Panc1 (cell line): ENCODE measurements at regions not wholly inside any gene's neighbourhood (a gene's known extent, or its start where the extent isn't known, plus 50 kb on each side); places are given as distances from the start of the nearest gene placed in this dataset.

Experiments
- ATAC-seq: fragments of 200-7000 bp; cut with Tn5 transposase; 2 replicates; pipeline ENCODE4 v1.9.1; 2020; ENCODE audit warnings: mild to moderate bottlenecking, moderate library complexity
- BruUV-seq: library from RNA; stranded (reverse); fragments of 400-500 nt; replicated peaks from 2 replicates; lab custom pipeline; 2021; lab: Mats Ljungman, UMichigan
- CTCF ChIA-PET: fragments of 300-600 bp; sonication (Branson Sonifier 250); formaldehyde crosslinking; loops from one replicate; lab custom pipeline; 2022; ENCODE audit warnings: antibody characterized with exemption; lab: Charles Lee
- POLR2A ChIA-PET: fragments of 300-600 bp; sonication (Branson Sonifier 250); formaldehyde crosslinking; loops from one replicate; lab custom pipeline; 2022; ENCODE audit warnings: antibody characterized with exemption; lab: Charles Lee
- DNase-seq: peaks from one replicate; pipeline ENCODE4 v3.0.0-alpha.2; 2010; ENCODE audit warnings: low read depth, low spot score
- H3K27ac ChIP-seq: 2 replicates; pipeline ENCODE4 v1.5.1; 2011; ENCODE audit warnings: mild to moderate bottlenecking, low read length, inconsistent platforms
- H3K27me3 ChIP-seq: fragments of 200-500 bp; sonication (Bioruptor generic); 2 replicates; pipeline ENCODE4 v1.6.0; 2014; ENCODE audit warnings: low read length, inconsistent platforms; ENCODE audit not compliant: control insufficient read depth, insufficient read depth
- H3K36me3 ChIP-seq: fragments of 200-500 bp; sonication (Bioruptor generic); 2 replicates; pipeline ENCODE4 v1.5.1; 2014; ENCODE audit warnings: inconsistent platforms, mild to moderate bottlenecking, low read length, moderate library complexity; ENCODE audit not compliant: control insufficient read depth, insufficient read depth
- H3K4me1 ChIP-seq: 2 replicates; pipeline ENCODE4 v1.5.1; 2011; ENCODE audit warnings: inconsistent platforms, mild to moderate bottlenecking, low read length, moderate library complexity; ENCODE audit not compliant: control insufficient read depth, insufficient read depth
- H3K4me3 ChIP-seq, 2 experiments: 2 replicates each; pipeline ENCODE4 v1.5.1; 2011 to 2012; ENCODE audit warnings: low read depth in 2 of 2, low read length in 2 of 2, mild to moderate bottlenecking in 2 of 2, inconsistent platforms in 1 of 2, moderate library complexity in 1 of 2
- H3K9me3 ChIP-seq: fragments of 200-500 bp; sonication (Bioruptor generic); 2 replicates; pipeline ENCODE4 v1.5.1; 2014; ENCODE audit warnings: low read depth, mild to moderate bottlenecking, inconsistent platforms, low read length, moderate library complexity; ENCODE audit not compliant: control insufficient read depth, insufficient read depth
- POLR2AphosphoS5 ChIP-seq: IDR thresholded peaks from 2 replicates; pipeline ENCODE4 v1.6.1; 2012; ENCODE audit warnings: mild to moderate bottlenecking, low read depth, low read length, moderate library complexity
- SIN3A ChIP-seq: IDR thresholded peaks from 2 replicates; pipeline ENCODE4 v1.6.1; 2012; ENCODE audit warnings: low read depth, mild to moderate bottlenecking, low read length, moderate library complexity, borderline replicate concordance; ENCODE audit not compliant: insufficient read depth
- TCF7L2 ChIP-seq: IDR thresholded peaks from 2 replicates; pipeline ENCODE4 v1.6.1; 2011; ENCODE audit warnings: mild to moderate bottlenecking, low read depth, low read length, inconsistent platforms
- in situ Hi-C: cut with HindIII; loops from 2 replicates; pipeline ENCODE4 v1.10.0; 2016; ENCODE audit warnings: low sequenced_read_pairs, low pct_unique_long_range_greater_than_20kb
- intact Hi-C: fragments of 100-400 bp; cut with micrococcal nuclease; formaldehyde crosslinking; loops from one replicate; pipeline ENCODE4 v1.10.0; 2022; ENCODE audit not compliant: unreplicated experiment
- TF ChIP-seq, protein P1 (sequence below), 2 experiments: IDR thresholded peaks; 2 replicates each; pipeline ENCODE4 v1.6.1; 2011 to 2012; ENCODE audit warnings: low read depth in 2 of 2, control low read depth in 1 of 2, low read length in 1 of 2, mild to moderate bottlenecking in 1 of 2, moderate library complexity in 1 of 2; ENCODE audit not compliant: insufficient read depth in 1 of 2
- TF ChIP-seq, protein P2 (sequence below): fragments of 450-650 bp; IDR thresholded peaks from 2 replicates; pipeline ENCODE4 v1.5.1; 2017; ENCODE audit warnings: mild to moderate bottlenecking

DNA sequence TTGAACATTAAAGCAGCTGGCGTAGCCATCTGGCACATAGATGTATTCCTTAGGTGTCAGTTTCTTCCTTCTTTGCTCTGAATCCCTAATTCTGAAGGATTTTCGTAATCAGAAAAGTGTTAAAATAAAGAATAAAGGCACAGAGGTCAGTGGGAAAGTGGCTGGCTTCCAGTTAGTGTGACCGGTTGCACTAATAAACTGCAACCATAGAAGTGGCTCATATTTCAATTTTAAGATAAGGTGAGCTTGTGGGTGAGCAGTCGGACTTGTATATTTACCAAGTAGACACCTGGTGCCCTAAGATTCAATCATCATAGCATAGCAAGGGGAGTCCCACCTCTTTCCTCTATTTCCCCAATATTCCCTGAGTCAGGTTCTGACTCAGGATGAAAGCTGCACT is 459.6 kb downstream of the ACTL7B start:
- no peaks in the 10 kb centered on the region for H3K9me3 ChIP-seq
- in situ Hi-C loops (no loop called here), intact Hi-C loops (no loop called here)
- BruUV-seq: no TSS peak
- ChIA-PET POLR2A (no interaction called here), CTCF (no interaction called here)
- TF ChIP-seq TCF7L2 (no peak), SIN3A (no peak), POLR2AphosphoS5 (no peak)
- TF ChIP-seq, protein P1, sequence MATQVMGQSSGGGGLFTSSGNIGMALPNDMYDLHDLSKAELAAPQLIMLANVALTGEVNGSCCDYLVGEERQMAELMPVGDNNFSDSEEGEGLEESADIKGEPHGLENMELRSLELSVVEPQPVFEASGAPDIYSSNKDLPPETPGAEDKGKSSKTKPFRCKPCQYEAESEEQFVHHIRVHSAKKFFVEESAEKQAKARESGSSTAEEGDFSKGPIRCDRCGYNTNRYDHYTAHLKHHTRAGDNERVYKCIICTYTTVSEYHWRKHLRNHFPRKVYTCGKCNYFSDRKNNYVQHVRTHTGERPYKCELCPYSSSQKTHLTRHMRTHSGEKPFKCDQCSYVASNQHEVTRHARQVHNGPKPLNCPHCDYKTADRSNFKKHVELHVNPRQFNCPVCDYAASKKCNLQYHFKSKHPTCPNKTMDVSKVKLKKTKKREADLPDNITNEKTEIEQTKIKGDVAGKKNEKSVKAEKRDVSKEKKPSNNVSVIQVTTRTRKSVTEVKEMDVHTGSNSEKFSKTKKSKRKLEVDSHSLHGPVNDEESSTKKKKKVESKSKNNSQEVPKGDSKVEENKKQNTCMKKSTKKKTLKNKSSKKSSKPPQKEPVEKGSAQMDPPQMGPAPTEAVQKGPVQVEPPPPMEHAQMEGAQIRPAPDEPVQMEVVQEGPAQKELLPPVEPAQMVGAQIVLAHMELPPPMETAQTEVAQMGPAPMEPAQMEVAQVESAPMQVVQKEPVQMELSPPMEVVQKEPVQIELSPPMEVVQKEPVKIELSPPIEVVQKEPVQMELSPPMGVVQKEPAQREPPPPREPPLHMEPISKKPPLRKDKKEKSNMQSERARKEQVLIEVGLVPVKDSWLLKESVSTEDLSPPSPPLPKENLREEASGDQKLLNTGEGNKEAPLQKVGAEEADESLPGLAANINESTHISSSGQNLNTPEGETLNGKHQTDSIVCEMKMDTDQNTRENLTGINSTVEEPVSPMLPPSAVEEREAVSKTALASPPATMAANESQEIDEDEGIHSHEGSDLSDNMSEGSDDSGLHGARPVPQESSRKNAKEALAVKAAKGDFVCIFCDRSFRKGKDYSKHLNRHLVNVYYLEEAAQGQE (IDR thresholded peaks at IDR 0.05; ENCODE audit: insufficient read depth in 1 of 2, low read depth in 2 of 2, low read length in 1 of 2): no peak
- TF ChIP-seq, protein P2, sequence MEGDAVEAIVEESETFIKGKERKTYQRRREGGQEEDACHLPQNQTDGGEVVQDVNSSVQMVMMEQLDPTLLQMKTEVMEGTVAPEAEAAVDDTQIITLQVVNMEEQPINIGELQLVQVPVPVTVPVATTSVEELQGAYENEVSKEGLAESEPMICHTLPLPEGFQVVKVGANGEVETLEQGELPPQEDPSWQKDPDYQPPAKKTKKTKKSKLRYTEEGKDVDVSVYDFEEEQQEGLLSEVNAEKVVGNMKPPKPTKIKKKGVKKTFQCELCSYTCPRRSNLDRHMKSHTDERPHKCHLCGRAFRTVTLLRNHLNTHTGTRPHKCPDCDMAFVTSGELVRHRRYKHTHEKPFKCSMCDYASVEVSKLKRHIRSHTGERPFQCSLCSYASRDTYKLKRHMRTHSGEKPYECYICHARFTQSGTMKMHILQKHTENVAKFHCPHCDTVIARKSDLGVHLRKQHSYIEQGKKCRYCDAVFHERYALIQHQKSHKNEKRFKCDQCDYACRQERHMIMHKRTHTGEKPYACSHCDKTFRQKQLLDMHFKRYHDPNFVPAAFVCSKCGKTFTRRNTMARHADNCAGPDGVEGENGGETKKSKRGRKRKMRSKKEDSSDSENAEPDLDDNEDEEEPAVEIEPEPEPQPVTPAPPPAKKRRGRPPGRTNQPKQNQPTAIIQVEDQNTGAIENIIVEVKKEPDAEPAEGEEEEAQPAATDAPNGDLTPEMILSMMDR: no peak
- no peaks in the 10 kb centered on the region for H3K4me1 ChIP-seq
- no peak for ATAC-seq
- H3K27ac ChIP-seq: no peak overlapping the region
- H3K27me3 ChIP-seq: no peaks in the 10 kb centered on the region
- no peaks in the 10 kb centered on the region for H3K36me3 ChIP-seq
- H3K4me3 ChIP-seq: no peak overlapping the region
- no peak for DNase-seq

DNA sequence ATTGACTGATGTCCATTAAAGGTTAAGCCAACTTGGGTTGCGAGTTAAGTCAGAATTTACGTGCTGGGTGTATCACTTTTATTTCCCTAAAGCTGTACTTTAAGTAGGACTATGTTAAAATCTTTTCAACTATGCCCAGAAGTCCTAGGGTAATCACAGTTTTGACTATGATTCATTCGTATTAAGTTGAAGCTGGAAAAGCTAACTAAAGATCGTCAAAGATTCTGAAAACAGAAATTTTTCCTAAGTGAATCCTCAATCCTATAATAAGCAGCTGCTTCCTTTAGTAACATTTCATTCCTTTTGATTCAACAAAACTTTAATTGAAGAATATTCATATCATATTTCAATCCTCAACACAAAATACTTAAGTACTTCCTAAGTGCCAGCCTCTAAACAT is 460.4 kb downstream of the ACTL7B start:
- Histone ChIP-seq H3K4me3 (no peak overlapping the region), H3K27me3 (no peaks in the 10 kb centered on the region), H3K36me3 (no peaks in the 10 kb centered on the region), H3K9me3 (no peaks in the 10 kb centered on the region), H3K27ac (no peak overlapping the region), H3K4me1 (no peaks in the 10 kb centered on the region)
- BruUV-seq: no TSS peak
- DNase-seq (no peak), ATAC-seq (no peak)
- TF ChIP-seq, protein P1 (IDR thresholded peaks at IDR 0.05; ENCODE audit: insufficient read depth in 1 of 2, low read depth in 2 of 2, low read length in 1 of 2): no peak
- TF ChIP-seq, protein P2: no peak
- no peak for TF ChIP-seq SIN3A
- no peak for TF ChIP-seq TCF7L2
- TF ChIP-seq POLR2AphosphoS5: no peak
- CTCF ChIA-PET: no interaction called here
- POLR2A ChIA-PET: no interaction called here
- in situ Hi-C loops: no loop called here
- intact Hi-C loops: no loop called here
